Fibroblast of lung (primary cell): ENCODE measurements at regions not wholly inside any gene's neighbourhood (a gene's known extent, or its start where the extent isn't known, plus 50 kb on each side); places are given as distances from the start of the nearest gene placed in this dataset.

Experiments used
- CTCF ChIP-seq, 2 donors: IDR thresholded peaks in 1 of 2; conservative IDR thresholded peaks in 1 of 2; 1 replicate in 1 of 2; 2 replicates in 1 of 2; pipeline ENCODE4 v1.5.1; 2011 to 2012; ENCODE audit warnings: low read length in 2 of 2, control low read depth in 1 of 2, inconsistent platforms in 1 of 2, low read depth in 1 of 2, mild to moderate bottlenecking in 1 of 2
- EZH2 ChIP-seq: IDR thresholded peaks from 2 replicates; pipeline ENCODE4 v1.5.1; 2012; ENCODE audit warnings: low read length, control low read depth, mild to moderate bottlenecking; ENCODE audit errors: missing control alignments

- no peak for TF ChIP-seq CTCF (conservative IDR thresholded peaks at IDR 0.05 in 1 of 2, IDR thresholded peaks at IDR 0.05 in 1 of 2; ENCODE audit: low read depth in 1 of 2, low read length in 2 of 2)
- no peak for TF ChIP-seq EZH2
Measured at GRCh38 chr6:102961902-102962301, 1568.4 kb downstream of the GRIK2 start.
